HG02943 (cell line): ENCODE measurements at regions not wholly inside any gene's neighbourhood (a gene's known extent, or its start where the extent isn't known, plus 50 kb on each side); places are given as distances from the start of the nearest gene placed in this dataset.

Experiments
- ATAC-seq: cut with Tn5 transposase; IDR thresholded peaks from one replicate; pipeline ENCODE4 v1.9.1; 2021; ENCODE audit warnings: mild to moderate bottlenecking, low read depth, moderate library complexity; ENCODE audit not compliant: unreplicated experiment

GRCh38 chr4:12884846-12885796 lies 599.0 kb downstream of the RAB28 start:
- ATAC-seq, result no peak

DNA sequence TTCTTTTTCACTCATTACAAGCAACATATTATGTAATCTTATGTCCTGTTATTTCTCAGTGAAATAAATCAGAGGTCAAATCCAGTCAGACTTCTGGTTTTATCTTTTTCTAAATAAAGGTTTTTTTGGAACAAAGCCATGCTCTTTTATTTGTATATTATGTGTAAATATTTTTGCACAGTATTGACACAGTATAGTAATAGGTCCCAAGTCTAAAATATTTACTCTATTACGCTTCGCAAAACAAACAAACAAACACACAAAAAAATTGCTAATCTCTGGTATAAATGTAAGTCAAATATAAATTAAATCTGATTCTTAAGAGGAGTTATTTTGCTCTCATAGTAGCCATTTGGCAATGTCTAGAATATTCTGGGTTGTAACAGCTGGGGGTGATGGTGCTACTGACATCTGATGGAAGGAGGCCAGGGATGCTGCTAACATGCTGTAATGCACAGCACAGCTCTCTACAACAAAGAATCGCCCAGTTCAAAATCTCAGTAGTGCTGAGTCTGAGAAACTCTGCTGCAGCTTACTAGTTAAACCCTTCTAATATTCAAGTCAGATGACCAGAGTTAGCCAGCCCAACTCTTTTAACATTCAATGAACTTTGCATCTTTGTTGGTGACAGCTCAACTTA lies 602.1 kb downstream of the RAB28 start:
- no peak for ATAC-seq

DNA sequence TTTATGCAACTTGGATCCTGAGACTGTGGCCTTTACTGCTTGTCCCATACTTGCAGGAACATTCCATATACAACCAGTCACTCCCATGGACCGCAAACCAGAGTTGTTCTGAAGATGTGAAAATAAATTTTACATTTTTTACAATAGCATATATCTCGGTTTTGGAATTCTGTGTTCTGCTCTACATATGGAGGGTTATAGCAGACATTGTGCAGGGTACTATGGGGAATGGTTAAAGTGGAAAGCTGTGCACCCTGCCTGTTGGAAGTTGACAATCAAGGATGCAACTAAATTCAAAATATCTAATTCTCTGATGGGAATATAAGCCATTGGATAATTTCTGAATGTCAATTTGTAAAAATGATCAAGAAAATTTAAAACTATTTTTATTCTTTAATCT lies 603.3 kb downstream of the RAB28 start:
- no peak for ATAC-seq

- no peak for ATAC-seq
These were observed 604.6 kb downstream of the RAB28 start for GRCh38 chr4:12879496-12879895.

GRCh38 chr4:12875640-12876243 lies 608.4 kb downstream of the RAB28 start:
- no peak for ATAC-seq

DNA sequence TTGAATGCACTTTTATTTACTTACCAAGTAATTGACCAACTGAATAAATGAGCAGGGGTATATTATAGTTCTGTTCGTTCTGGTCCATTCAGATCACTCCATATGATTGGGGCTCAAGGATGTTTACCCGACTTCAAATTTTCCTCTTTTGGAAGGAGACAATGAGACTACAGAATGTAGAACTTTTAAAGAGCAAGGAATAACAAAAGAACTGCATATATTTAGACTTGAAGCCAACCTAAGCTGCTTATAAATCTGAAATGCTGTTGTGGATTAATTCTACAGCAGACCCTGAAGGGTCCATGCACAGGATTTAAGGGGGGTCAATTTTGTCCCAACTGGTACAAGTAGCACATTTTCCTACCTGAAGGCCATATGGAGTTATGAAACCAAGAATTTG lies 610.8 kb downstream of the RAB28 start:
- no peak for ATAC-seq

DNA sequence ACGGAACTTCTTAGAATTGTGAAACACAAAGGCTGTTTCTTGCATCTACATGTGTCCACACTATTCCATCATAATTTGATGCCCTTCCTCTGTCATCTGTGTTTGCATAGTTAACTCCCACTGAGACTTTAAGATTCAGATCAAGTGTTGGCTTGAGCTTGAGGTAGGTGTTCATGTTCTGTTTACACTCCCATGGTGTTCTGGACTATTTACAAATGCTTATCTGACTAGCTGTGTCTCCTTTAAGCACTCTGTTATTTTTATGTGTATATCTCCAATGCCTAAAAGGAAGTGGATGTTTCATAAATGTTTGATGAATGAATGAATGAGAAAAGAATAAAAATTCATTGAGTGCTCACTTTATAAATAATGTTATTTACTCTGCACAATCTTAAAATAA lies 622.7 kb downstream of the RAB28 start:
- no peak for ATAC-seq

DNA sequence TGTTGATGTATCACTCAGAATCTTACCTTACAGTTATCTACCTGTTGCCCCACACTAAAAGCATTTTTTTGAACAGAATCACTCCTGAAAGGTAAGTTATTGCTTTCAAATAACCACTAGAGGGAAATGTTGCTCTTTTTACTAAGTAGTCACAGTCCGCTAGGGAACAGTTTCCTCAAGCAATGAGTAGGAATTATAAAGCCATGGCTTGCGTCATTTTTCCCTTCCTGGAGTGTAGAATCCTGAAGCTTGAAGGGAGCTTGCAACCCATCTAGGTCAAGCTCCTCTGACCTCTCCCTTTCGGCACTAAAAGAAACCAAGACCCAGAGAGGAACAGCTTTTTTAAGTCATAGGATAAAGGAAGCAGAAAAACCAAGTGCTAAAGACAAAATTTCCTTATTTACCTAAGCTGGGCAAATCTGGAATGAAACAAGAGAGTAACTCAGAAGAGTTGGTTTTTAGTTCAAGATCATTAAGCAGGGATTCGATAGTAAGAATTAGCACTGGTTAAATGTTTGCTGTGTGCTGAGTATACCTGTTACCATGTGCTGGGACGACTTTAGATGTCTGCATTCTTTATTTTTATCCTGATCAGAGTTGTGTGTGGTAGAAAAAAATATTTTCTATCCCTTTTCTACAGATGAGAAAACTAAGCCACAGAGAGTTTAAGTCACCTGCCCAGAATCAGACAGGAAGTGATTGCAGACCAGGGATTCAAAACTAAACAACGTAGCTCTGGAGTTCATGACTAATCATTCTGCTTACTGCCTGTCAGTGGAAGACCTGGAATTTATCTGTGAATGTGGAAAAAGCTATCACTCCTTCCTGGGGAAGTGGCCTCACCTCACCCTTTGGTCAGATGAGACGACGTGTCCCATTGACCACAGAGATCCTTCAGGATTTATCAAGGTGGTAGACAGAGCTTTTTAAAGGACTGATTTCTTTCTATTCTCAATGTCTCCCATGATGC lies 631.5 kb downstream of the RAB28 start:
- no peak for ATAC-seq

DNA sequence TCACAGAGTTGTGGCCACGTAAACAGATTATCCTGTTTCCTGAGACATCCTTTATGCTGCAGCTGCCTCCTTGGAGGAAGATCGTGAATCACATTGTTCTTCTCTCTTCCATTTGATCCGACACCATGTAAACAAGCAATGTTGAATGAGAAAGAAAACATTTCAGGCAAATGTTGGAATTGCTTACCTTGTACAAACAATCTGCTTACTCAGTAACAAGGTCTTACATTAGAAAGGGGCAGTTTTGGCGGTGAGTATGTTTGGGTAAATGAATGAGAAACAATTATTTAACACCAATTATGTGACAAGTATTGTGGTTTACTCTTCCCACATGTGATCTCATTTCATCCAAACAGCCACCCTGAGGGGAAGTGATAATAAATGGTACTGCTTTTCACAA lies 637.8 kb downstream of the RAB28 start:
- no peak for ATAC-seq

GRCh38 chr4:12844141-12844540 lies 640.0 kb downstream of the RAB28 start:
- ATAC-seq, result no peak

GRCh38 chr4:12827966-12828365 lies 656.2 kb downstream of the RAB28 start:
- no peak for ATAC-seq

DNA sequence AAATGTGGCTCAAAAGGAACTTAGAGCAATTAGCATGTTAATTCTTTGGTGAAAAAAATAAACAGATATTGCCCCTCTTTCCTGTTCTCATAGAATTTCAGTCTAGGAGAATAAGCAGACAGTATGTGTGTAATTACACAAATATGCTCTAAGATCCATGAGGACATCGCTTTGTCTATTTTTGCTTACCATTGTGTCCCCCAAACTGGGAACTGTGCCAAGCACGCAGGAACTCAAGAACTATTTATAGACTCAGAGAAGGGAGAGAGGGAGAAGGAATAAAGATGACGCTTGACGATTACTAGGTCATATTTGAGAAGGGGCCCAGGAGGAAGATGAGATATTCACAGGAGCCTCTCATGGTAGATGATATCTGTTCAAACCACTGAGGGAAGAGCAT lies 692.6 kb downstream of the RAB28 start:
- ATAC-seq, result no peak

- ATAC-seq, result no peak
These were observed 696.9 kb downstream of the RAB28 start for GRCh38 chr4:12787261-12787660.

GRCh38 chr4:12778706-12779105 lies 705.4 kb downstream of the RAB28 start:
- no peak for ATAC-seq

DNA sequence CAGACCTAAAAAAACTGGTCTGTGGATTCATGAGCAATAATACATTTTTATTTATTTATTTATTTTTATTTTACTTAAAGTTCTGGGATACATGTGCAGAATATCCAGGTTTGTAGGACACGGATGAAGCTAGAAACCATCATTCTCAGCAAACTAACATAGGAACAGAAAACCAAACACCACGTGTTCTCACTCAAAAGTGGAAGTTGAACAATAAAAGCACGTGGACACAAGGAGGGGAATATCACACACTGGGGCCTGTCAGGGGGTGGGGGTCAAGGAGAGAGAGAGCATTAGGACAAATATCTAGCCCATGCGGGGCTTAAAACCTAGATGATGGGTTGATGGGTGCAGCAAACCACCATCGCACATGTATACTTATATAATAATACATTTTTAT lies 705.9 kb downstream of the RAB28 start:
- ATAC-seq, result no peak

GRCh38 chr4:12770351-12770750 lies 713.8 kb downstream of the RAB28 start:
- no peak for ATAC-seq

DNA sequence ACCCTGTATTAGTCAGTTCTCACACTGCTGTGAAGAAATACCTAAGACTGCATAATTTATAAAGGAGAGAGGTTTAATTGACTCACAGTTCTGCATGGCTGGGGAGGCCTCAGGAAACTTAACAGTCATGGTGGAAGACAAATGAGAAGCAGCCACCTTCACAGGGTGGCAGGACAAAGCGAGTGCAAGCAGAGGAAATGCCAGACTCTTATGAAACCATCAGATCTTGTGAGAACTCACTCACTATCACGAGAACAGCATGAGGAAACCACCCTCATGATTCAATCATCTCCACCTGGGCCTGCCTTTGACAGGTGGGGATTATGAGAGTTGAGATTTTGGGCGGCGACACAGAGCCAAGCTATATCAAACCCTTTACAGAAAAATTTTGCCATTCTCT lies 722.4 kb downstream of the RAB28 start:
- no peak for ATAC-seq

DNA sequence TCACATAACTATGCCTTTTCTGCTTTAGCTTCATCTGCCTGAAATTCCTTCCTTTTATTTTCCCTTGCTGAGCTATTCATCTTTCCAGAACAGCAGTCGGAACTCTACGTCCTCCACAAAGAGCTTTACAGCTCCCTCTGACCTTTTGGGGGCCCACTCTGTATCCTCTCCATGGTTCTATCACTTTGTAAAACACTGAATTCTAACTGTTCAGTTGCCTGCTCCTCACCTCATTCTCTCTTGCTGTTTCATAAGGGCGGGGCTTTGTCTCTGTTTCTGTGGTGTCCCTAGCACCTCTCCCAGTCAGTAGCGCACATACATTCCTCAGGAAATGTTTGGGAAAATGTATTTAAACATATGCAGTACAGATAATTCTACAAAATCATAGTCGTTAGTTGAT lies 737.0 kb downstream of the RAB28 start:
- ATAC-seq, result no peak

DNA sequence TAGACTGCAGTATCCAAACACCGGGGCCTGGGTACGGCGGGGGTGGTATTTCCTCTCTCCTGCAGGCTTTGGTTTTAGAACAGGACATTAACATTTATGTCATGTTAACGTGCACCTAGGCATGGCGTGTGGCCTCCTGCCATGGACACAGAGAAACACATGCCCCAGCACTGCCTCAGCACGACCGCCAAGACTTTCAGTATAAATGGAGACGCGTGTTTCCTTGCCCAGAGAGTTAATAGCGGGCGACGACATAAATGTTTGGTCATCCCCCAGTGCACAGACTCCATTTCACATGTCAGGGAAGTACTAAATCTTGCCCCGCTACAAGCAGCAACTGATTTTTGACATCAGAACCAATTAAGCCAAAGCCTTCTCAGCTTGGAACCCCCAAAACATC lies 737.9 kb downstream of the RAB28 start:
- no peak for ATAC-seq

DNA sequence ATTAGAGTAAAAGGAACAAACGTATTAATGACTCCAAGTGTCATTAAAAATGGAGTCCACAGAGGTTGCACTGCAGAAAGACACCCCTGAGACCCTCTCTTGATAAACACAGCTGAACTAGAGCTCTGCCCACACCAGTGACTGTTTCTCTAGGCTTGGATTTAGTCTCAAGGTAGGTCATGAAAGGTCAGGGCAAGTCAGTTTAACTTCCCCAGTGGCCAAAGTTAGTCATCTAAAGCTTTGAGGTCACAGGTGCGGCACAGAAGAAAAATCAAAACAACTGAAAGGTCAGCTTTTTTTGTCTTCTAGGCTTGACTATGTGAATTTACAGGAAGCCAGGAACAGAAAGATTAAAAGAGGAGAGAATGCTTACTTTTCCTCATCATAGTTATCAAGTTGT lies 749.6 kb downstream of the RAB28 start:
- no peak for ATAC-seq
